Transverse colon (tissue), 3 donors: ENCODE measurements at regions not wholly inside any gene's neighbourhood (a gene's known extent, or its start where the extent isn't known, plus 50 kb on each side); places are given as distances from the start of the nearest gene placed in this dataset.

Experiments
- CTCF ChIP-seq, 5 experiments: fragments of 200-600 bp in 3 of 5; fragments of 450-650 bp in 2 of 5; sonication (generic) in 3 of 5; IDR thresholded peaks; 1 replicate in 2 of 5; 2 replicates in 3 of 5; pipeline ENCODE4 v1.5.1; 2016 to 2017; ENCODE audit warnings: antibody characterized with exemption in 5 of 5, inconsistent platforms in 3 of 5, mild to moderate bottlenecking in 2 of 5, moderate library complexity in 1 of 5
- EP300 ChIP-seq: sonication (generic); formaldehyde crosslinking; IDR thresholded peaks from one replicate; pipeline ENCODE4 v1.6.1; 2017; ENCODE audit warnings: antibody characterized with exemption, low read depth

DNA sequence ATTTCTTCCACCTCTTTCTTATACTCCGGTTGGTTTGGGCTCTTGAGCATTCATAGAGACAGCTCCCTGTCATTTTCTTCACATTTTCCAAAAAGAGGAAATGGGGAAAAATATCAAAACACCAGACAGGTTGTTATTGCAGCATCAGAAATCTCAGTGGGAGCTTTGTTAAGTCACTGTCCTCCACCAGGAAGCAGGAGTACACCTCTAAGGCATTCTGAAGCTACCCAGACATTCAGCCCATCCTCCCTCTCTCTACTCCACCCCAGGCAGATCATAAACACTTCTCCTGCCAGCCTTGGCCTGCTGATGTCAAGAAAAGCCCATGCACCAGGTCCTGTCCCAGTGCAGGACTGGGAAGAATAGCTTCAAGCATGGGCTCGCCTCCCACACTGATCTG lies 1198.3 kb downstream of the VRK1 start:
- TF ChIP-seq EP300 (no peak), CTCF (IDR thresholded peaks at IDR 0.05) (no peak)
